Chondrocyte (in vitro differentiated cells): ENCODE measurements at regions not wholly inside any gene's neighbourhood (a gene's known extent, or its start where the extent isn't known, plus 50 kb on each side); places are given as distances from the start of the nearest gene placed in this dataset.

Source experiments
- DNase-seq: peaks from one replicate; pipeline ENCODE4 v3.0.0; 2021; ENCODE audit warnings: mixed read lengths, low spot score
- H3K27ac Mint-ChIP-seq: one replicate; pipeline ENCODE4 v1.8.0; 2021; ENCODE audit warnings: mild to moderate bottlenecking, moderate library complexity, mixed read lengths; ENCODE audit not compliant: unreplicated experiment
- H3K27me3 Mint-ChIP-seq: 2 replicates; pipeline ENCODE4 v1.8.0; 2021; ENCODE audit warnings: low read depth, mixed read lengths
- H3K36me3 Mint-ChIP-seq: 2 replicates; pipeline ENCODE4 v1.8.0; 2021; ENCODE audit warnings: low read depth, mixed read lengths
- H3K4me1 Mint-ChIP-seq: 2 replicates; pipeline ENCODE4 v1.8.0; 2021; ENCODE audit warnings: low read depth, mild to moderate bottlenecking, mixed read lengths
- H3K4me3 Mint-ChIP-seq: one replicate; pipeline ENCODE4 v1.8.0; 2021; ENCODE audit warnings: mild to moderate bottlenecking, moderate library complexity, mixed read lengths; ENCODE audit not compliant: unreplicated experiment
- H3K9me3 Mint-ChIP-seq: 2 replicates; pipeline ENCODE4 v1.8.0; 2021; ENCODE audit warnings: low read depth, mixed read lengths
- TF ChIP-seq, protein P1 (sequence below): fragments of 200-600 bp; sonication (generic); IDR thresholded peaks from 2 replicates; pipeline ENCODE4 v1.5.0; 2021; ENCODE audit warnings: antibody characterized with exemption, mild to moderate bottlenecking, moderate library complexity

DNA sequence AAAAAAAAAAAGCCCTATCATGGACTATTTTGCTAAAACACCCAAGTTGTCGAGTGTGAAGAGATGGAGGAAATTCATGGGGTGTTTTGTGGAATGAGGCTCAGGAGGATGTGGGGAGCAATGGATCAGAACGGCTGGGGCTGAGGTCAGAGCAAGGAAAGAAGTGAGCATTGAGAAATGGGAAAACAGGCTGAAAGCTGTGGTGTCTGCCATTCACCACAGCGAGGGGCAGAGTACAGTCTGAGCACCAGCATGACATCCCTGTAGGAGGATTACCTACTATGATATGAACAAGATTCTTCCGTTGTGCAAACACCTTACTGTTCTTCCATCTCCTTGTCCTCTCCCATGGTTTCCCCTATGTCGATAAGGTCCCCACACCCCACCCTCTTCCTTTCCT lies 193.1 kb downstream of the TMEM114 start:
- Mint-ChIP-seq H3K4me1 (no peaks in the 10 kb centered on the region), H3K9me3 (peaks cover 20% of the 10 kb centered on the region), H3K4me3 (no peak overlapping the region)

DNA sequence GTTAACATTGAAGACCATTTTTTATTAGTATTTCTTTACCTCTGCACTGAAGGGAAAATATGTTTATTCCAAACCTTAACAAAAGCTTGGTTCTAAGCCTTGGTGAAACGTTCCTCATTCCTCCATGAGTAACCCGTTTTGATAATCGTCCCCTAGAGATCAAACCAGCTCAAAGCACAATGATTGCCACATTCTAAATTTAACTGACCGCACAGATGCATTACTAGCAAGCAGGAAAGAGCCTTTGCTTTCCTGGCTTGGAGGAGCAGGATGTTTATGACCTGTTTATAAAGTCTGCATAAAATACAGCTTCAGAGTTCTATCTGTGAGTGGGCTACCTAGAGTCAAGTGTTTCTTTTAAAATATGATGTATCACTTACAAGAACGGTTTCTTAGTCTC lies 193.8 kb downstream of the TMEM114 start:
- TF ChIP-seq, protein P1, sequence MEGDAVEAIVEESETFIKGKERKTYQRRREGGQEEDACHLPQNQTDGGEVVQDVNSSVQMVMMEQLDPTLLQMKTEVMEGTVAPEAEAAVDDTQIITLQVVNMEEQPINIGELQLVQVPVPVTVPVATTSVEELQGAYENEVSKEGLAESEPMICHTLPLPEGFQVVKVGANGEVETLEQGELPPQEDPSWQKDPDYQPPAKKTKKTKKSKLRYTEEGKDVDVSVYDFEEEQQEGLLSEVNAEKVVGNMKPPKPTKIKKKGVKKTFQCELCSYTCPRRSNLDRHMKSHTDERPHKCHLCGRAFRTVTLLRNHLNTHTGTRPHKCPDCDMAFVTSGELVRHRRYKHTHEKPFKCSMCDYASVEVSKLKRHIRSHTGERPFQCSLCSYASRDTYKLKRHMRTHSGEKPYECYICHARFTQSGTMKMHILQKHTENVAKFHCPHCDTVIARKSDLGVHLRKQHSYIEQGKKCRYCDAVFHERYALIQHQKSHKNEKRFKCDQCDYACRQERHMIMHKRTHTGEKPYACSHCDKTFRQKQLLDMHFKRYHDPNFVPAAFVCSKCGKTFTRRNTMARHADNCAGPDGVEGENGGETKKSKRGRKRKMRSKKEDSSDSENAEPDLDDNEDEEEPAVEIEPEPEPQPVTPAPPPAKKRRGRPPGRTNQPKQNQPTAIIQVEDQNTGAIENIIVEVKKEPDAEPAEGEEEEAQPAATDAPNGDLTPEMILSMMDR, result no peak
- H3K36me3 Mint-ChIP-seq, result no peaks in the 10 kb centered on the region
- H3K27ac Mint-ChIP-seq, result no peak overlapping the region
- DNase-seq, result no peak
- peaks cover 21% of the 10 kb centered on the region for H3K9me3 Mint-ChIP-seq
- H3K4me3 Mint-ChIP-seq, result no peak overlapping the region
- no peaks in the 10 kb centered on the region for H3K27me3 Mint-ChIP-seq
- H3K4me1 Mint-ChIP-seq, result no peaks in the 10 kb centered on the region

More for the DNA sequence above, 193.1 kb downstream of the TMEM114 start:
- Mint-ChIP-seq H3K36me3 (no peaks in the 10 kb centered on the region), H3K27me3 (no peaks in the 10 kb centered on the region), H3K27ac (no peak overlapping the region)
- TF ChIP-seq, protein P1, result no peak
- no peak for DNase-seq

DNA sequence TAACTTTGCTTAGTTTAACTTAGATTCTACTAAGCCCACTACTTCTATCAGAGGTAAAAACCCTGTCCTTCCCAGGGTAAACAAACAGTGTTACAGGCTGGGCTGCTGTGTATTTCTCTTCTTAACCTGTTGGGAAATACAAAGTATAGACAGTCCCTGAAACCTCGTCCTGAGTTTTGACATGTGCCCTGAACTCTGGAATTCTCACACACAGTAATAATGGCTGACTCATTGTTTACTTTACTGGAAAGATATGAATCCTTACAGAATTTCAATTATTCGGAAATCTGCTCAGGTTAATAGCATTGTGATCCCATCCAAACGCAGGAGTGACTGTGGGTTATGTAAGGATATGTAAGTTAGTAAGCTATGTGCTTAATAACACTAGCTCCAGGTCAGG lies 199.1 kb downstream of the TMEM114 start:
- peaks cover 18% of the 10 kb centered on the region for H3K9me3 Mint-ChIP-seq
- H3K27me3 Mint-ChIP-seq, result no peaks in the 10 kb centered on the region
- no peak overlapping the region for H3K27ac Mint-ChIP-seq
- TF ChIP-seq, protein P1, result no peak
- no peaks in the 10 kb centered on the region for H3K36me3 Mint-ChIP-seq
- no peak overlapping the region for H3K4me3 Mint-ChIP-seq
- no peaks in the 10 kb centered on the region for H3K4me1 Mint-ChIP-seq
- DNase-seq, result no peak

DNA sequence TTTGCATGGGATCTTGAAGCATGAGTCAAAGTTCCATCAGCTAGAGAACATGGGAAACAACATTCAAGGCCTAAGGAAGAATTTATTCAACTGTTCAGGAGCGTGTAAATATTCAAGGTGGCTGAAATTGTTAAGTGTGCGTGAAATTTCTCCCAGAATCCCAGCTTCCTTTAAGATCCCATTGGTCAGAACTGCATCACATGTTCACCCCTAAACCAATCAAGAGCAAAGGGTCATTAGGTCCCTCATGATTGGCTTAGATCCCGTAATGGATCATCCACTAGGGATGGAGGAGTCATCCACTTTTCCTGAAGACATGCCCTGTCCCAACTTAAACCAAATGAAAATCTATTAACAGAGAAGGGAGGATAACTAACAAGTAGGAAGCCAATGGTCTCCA lies 201.6 kb downstream of the TMEM114 start:
- Mint-ChIP-seq H3K36me3 (no peaks in the 10 kb centered on the region), H3K4me1 (no peaks in the 10 kb centered on the region), H3K4me3 (no peak overlapping the region), H3K27me3 (no peaks in the 10 kb centered on the region), H3K27ac (no peak overlapping the region), H3K9me3 (peaks cover 20% of the 10 kb centered on the region)
- TF ChIP-seq, protein P1, result no peak
- no peak for DNase-seq

DNA sequence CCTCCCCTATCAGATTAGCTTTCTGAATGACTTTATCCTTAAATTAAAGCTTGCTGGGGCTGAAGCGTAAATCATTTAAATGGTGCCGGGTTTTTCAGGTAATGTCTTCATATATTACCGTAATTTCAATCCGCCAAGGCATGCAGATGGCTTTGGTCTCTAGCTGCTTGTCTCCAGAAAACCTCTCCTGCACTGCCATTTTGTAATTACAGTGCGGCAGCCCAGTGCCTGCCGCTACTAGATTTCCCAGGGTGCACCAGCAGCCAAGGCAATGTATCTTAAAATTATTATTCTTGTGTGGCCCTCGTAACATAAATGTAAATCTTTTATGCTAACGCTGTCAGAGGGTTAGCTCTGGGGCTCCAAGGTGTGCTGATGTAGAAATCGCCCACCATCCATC lies 208.5 kb downstream of the TMEM114 start:
- H3K9me3 Mint-ChIP-seq, result peaks cover 30% of the 10 kb centered on the region
- no peak overlapping the region for H3K27ac Mint-ChIP-seq

More for the DNA sequence above, 208.5 kb downstream of the TMEM114 start:
- TF ChIP-seq, protein P1, result no peak
- H3K36me3 Mint-ChIP-seq, result no peaks in the 10 kb centered on the region
- H3K4me3 Mint-ChIP-seq, result no peak overlapping the region
- H3K4me1 Mint-ChIP-seq, result no peaks in the 10 kb centered on the region
- no peak for DNase-seq
- H3K27me3 Mint-ChIP-seq, result no peaks in the 10 kb centered on the region
